Tibial nerve (tissue), 4 donors: ENCODE measurements at regions not wholly inside any gene's neighbourhood (a gene's known extent, or its start where the extent isn't known, plus 50 kb on each side); places are given as distances from the start of the nearest gene placed in this dataset.

ENCODE experiments used
- CTCF ChIP-seq, 5 experiments: fragments of 200-600 bp in 3 of 5; fragments of 450-650 bp in 2 of 5; sonication (generic) in 3 of 5; IDR thresholded peaks; one replicate each; pipeline ENCODE4 v1.5.1; 2016 to 2019; ENCODE audit warnings: antibody characterized with exemption in 5 of 5, mild to moderate bottlenecking in 3 of 5, moderate library complexity in 2 of 5
- EP300 ChIP-seq, 2 donors: sonication (generic); formaldehyde crosslinking; IDR thresholded peaks; one replicate each; pipeline ENCODE4 v1.6.1; 2017; ENCODE audit warnings: antibody characterized with exemption in 2 of 2, mild to moderate bottlenecking in 1 of 2
- POLR2A ChIP-seq, 2 donors: fragments of 450-650 bp; IDR thresholded peaks; one replicate each; pipeline ENCODE4 v1.6.1; 2017; ENCODE audit warnings: antibody characterized with exemption in 2 of 2, mild to moderate bottlenecking in 2 of 2, moderate library complexity in 2 of 2

GRCh38 chr4:17098996-17099395 is 200.6 kb upstream of the LDB2 start:
- no peak for TF ChIP-seq CTCF (IDR thresholded peaks at IDR 0.05)
- TF ChIP-seq POLR2A (IDR thresholded peaks at IDR 0.05) = no peak
- TF ChIP-seq EP300 (IDR thresholded peaks at IDR 0.05) = no peak
